ENCODE measurements at regions not wholly inside any gene's neighbourhood (a gene's known extent, or its start where the extent isn't known, plus 50 kb on each side); places are given as distances from the start of the nearest gene placed in this dataset.
"Not testable (repeated sequence)": the region's sequence is repeated elsewhere in the genome, so short reads cannot be mapped to it uniquely, and the experiment has no call there.

- no peak for DNase-seq (ENCODE audit: low spot score)
These were observed 1082.9 kb upstream of the CDH18 start for GRCh38 chr5:21070858-21071257.

GRCh38 chr5:21067724-21068123 lies 1079.7 kb upstream of the CDH18 start:
- DNase-seq (ENCODE audit: low spot score) = no peak

GRCh38 chr5:21063146-21063545 lies 1075.1 kb upstream of the CDH18 start:
- DNase-seq (ENCODE audit: low spot score) = no peak

GRCh38 chr5:21058289-21058688 lies 1070.3 kb upstream of the CDH18 start:
- DNase-seq (ENCODE audit: low spot score) = no peak

GRCh38 chr5:21051945-21052344 lies 1063.9 kb upstream of the CDH18 start:
- DNase-seq (ENCODE audit: low spot score) = no peak

GRCh38 chr5:21049901-21050300 lies 1061.9 kb upstream of the CDH18 start:
- peak; percentile 38 for DNase-seq (ENCODE audit: low spot score)

GRCh38 chr5:21030981-21031380 lies 1043.0 kb upstream of the CDH18 start:
- peak; percentile 79 for DNase-seq (ENCODE audit: low spot score)

- DNase-seq (ENCODE audit: low spot score) = no peak
These were observed 1037.0 kb upstream of the CDH18 start for GRCh38 chr5:21024966-21025365.

- DNase-seq (ENCODE audit: low spot score) = peak; percentile 28
These were observed 1025.2 kb upstream of the CDH18 start for GRCh38 chr5:21013237-21013636.

- DNase-seq (ENCODE audit: low spot score) = no peak
These were observed 1019.8 kb upstream of the CDH18 start for GRCh38 chr5:21007781-21008180.

GRCh38 chr5:20988933-20989332 lies 1000.9 kb upstream of the CDH18 start:
- not testable (repeated sequence) for DNase-seq (ENCODE audit: low spot score)

GRCh38 chr5:20985754-20986153 lies 997.8 kb upstream of the CDH18 start:
- DNase-seq (ENCODE audit: low spot score) = no peak

- DNase-seq (ENCODE audit: low spot score) = no peak
These were observed 986.4 kb upstream of the CDH18 start for GRCh38 chr5:20974426-20974825.

- DNase-seq (ENCODE audit: low spot score) = peak; percentile 14
These were observed 984.5 kb upstream of the CDH18 start for GRCh38 chr5:20972419-20972925.

- no peak for DNase-seq (ENCODE audit: low spot score)
These were observed 971.3 kb upstream of the CDH18 start for GRCh38 chr5:20959347-20959746.

GRCh38 chr5:20958641-20959040 lies 970.6 kb upstream of the CDH18 start:
- DNase-seq (ENCODE audit: low spot score) = no peak

GRCh38 chr5:20956134-20956533 lies 968.1 kb upstream of the CDH18 start:
- no peak for DNase-seq (ENCODE audit: low spot score)

GRCh38 chr5:20949636-20950035 lies 961.6 kb upstream of the CDH18 start:
- peak; percentile 0 for DNase-seq (ENCODE audit: low spot score)

GRCh38 chr5:20943183-20943971 lies 955.4 kb upstream of the CDH18 start:
- not testable (repeated sequence) for DNase-seq (ENCODE audit: low spot score)

- DNase-seq (ENCODE audit: low spot score) = not testable (repeated sequence)
These were observed 954.6 kb upstream of the CDH18 start for GRCh38 chr5:20942603-20943002.

GRCh38 chr5:20940786-20941185 lies 952.8 kb upstream of the CDH18 start:
- DNase-seq (ENCODE audit: low spot score) = not testable (repeated sequence)

GRCh38 chr5:20890936-20891335 lies 902.9 kb upstream of the CDH18 start:
- DNase-seq (ENCODE audit: low spot score) = not testable (repeated sequence)

GRCh38 chr5:20875726-20876125 lies 887.7 kb upstream of the CDH18 start:
- not testable (repeated sequence) for DNase-seq (ENCODE audit: low spot score)
